ENCODE measurements at regions not wholly inside any gene's neighbourhood (a gene's known extent, or its start where the extent isn't known, plus 50 kb on each side); places are given as distances from the start of the nearest gene placed in this dataset.

- no peak for DNase-seq (ENCODE audit: low spot score)
Measured at GRCh38 chr1:224846119-224846907, 83.2 kb upstream of the DNAH14 start.

DNA sequence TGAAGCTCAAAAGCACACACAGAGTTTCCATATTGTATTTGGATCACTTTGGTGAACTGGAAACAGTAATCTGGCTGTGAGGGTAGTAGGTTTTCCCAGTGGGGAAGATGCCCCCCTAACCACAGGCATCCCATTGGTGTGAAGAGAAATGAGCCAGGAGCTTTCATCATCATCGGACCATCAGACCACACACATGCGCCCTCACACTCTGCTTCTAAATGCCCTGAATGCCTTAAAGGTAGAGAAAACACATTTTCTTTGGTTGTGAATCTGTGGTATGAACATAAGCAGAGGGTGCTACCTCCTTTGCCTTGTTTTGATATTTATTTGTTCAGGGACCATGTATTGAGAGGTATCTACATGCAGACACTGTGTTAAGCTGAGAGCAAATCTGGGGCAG lies 79.0 kb upstream of the DNAH14 start:
- no peak for DNase-seq (ENCODE audit: low spot score)

GRCh38 chr1:224851210-224851847 lies 78.1 kb upstream of the DNAH14 start:
- DNase-seq (ENCODE audit: low spot score) = peak; percentile 61

DNA sequence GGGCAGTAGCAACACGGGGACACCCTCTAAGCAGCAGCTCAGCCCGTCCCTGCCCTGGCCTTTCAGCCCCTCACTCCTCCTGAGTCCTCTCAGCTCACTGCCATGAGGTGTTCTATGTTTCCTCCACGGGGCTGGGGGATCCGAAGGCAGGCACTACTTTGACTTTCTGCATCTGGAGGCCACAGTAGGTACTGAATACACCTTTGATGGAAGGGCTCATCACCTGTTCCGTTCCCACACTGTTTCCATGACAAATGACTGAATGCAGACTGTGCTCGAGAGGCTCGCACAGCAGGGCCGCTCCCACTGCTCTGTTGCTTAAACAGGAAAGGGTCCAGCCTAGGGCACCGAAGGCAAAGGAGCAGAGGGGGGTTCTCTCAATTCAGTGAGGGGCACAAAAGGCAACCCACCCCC lies 77.6 kb upstream of the DNAH14 start:
- no peak for DNase-seq (ENCODE audit: low spot score)

DNA sequence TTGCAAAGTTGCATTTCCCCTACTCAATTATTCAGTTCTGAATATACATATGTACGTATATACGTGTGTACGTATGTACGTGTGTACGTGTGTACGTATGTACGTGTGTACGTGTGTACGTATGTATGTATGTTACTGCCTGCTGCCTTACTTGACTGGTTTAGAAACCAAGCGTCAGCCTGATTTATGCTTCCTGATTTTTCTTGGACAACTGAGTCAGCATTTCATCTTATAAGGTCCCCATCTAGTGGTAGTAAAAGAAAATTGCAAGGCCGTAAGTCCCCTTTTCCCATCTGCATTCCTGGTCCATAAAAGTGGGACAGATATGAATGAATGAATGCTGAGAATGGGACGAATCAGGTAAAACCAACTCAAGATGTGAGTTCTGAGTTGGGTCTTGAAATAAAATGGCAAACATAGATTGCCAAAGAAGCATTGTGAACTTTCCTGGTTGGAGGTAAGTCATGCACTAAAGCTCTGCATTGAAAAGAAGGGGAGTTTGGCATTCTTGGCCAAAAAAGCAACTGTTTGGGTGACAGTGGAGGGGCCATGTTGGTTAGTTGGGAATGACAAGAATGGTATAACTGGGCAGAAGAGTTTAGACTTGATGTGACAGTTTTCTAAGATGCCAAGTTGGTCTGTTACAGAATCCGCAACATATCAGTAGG lies 76.4 kb upstream of the DNAH14 start:
- peak; percentile 38 for DNase-seq (ENCODE audit: low spot score)

DNA sequence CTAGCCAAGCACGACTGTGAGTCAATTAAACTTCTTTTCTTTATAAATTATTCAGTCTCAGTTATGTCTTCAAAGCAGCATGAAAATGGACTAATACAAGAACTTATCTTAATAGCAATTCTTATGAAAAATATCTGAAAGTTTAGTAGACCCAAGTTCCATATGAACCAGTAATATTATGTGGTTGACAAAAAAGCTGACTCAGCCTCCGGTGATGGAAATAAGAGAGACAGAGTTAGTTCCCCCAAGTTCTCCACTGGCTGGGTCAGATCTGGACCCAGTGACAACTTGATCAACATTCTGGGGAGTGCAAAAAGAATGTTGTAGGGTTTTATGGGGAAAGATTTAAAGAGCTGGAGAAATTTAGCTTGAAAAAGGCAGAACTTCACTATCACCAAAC lies 72.5 kb upstream of the DNAH14 start:
- DNase-seq (ENCODE audit: low spot score) = no peak

- no peak for DNase-seq (ENCODE audit: low spot score)
Measured at GRCh38 chr1:224859651-224860050, 69.8 kb upstream of the DNAH14 start.

DNA sequence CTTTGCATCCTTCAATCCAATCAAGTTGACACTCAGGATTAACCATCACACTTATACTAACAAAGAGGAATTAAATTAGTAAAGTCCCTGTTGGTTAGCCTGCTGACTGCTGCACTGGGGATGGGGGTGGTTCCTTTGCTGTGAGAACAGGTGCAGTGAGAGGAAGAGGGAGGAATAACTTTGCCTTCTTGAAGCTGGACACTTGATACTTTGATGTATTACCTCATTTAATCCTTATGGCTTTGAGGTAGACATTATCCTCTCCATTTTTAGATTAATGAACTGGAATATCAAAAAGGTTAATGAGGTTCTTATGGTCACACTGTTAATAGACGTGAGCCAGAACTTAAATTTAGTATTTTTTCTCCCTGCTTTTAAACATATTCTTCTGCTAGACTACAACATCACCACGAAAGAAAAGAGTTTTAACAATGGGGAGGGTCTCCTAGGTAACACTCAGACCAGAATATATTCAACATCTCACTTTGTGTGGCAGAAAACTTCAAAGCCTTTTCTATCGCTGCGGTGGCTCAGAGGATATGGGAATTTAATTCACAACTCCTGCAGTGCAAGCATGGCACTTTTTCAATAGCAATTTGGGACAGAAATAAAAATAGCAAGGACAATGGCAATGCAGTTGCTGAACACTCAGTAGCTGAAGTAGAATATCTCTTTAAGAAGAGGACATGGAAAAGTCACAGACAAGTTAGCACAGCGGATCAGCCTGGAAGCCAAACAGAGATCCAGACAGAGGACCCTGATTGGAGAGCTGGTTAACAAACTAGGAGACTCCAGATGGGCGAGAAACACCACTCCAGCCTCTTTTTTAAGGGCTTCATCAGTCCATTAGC lies 68.8 kb upstream of the DNAH14 start:
- DNase-seq (ENCODE audit: low spot score) = no peak

DNA sequence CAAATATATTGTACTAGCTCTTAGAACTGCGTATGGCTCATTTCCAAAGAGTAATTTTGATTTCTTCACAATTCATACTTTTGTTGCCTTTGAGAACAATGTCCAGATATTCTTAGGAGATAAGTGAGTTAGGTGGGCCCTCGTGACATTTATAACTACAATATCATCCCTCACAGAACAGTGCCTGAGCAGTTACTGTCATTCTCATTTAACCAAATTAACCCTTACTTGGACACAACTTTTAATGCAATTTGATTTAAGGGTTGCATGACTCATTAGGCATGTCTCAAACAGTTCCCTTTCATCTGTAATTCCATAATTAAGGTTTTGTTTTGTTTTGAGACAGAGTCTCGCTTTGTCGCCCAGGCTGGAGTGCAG lies 68.1 kb upstream of the DNAH14 start:
- DNase-seq (ENCODE audit: low spot score) = no peak

- no peak for DNase-seq (ENCODE audit: low spot score)
Measured at GRCh38 chr1:224863486-224863885, 66.0 kb upstream of the DNAH14 start.

DNA sequence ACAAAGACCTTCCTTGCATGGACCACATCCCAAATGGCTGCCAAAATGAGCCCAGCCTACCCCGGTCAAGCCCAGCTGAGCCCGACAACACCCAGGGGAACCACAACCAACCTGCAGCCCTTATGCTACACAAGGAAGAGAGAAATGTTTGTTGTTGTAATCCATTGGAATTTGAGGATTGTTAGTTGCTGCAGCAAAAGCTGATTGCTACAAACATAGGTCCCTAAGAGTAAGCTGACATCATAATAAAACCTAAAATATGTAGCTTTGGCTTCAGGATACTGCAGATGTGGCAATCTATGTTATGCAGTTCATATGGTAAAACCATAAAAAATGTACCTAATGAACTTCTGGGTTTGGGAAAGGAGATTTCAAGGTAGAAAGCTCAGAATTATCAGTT lies 65.5 kb upstream of the DNAH14 start:
- no peak for DNase-seq (ENCODE audit: low spot score)

DNA sequence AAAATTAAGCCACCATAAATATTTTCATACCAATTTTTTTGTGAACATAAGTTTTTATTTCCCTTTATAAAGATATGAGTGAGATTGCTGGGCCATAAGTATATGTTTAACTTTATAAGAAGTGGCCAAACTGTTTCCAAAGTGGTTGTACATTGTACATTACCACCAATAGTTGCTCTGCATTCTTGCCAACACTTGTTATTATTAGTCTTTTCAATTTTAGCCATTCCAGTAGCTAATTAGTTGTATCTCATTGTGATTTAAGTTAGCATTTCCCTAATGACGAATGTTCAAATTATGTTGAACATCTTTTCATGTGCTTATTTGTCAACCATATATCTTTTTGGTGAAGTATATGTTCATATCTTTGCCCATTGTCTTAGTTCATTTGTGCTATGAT lies 64.0 kb upstream of the DNAH14 start:
- no peak for DNase-seq (ENCODE audit: low spot score)

DNA sequence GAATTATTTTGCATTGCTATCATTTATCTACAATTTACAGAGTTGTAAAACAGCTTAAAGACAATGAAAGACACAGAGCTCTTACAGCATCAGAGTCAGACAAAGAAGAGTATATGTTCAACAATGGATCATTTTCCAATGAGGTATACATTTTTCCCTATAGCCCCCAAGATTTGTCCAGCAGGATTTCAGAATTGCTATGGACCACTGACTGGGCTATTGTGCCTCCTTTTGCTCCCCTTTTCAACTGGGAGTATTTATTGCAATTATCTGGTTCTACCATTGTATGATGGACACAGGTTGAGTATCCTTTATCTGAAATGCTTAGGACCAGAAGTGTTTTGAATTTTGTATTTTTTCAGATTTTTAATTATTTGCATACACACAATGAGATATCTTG lies 62.5 kb upstream of the DNAH14 start:
- no peak for DNase-seq (ENCODE audit: low spot score)

DNA sequence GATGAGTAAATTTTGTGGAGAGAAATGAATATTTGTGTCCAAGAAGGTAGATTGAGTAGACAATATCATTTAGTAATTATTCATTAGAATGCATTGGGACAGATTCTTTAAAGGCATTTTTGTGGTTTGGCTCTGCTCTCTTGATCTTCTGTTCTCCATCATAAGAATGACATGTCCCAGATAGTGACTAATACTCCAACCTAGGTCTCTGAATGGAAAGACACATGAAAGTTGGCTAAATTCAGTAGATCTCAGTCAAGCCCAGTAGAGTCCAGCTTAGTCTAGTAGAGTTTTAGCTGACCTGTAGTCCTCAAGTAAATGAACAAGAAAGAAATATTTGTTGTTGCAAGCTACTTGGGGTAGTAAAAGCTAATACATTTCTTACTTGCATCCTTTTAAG lies 61.8 kb upstream of the DNAH14 start:
- DNase-seq (ENCODE audit: low spot score) = no peak

- no peak for DNase-seq (ENCODE audit: low spot score)
Measured at GRCh38 chr1:224872832-224873433, 56.5 kb upstream of the DNAH14 start.

GRCh38 chr1:224873434-224874369 lies 55.8 kb upstream of the DNAH14 start:
- DNase-seq (ENCODE audit: low spot score) = no peak

GRCh38 chr1:224874775-224875174 lies 54.7 kb upstream of the DNAH14 start:
- no peak for DNase-seq (ENCODE audit: low spot score)

- DNase-seq (ENCODE audit: low spot score) = no peak
Measured at GRCh38 chr1:224879162-224879803, 50.2 kb upstream of the DNAH14 start.

Measured in HuH-7 (cell line).